ENCODE measurements at regions not wholly inside any gene's neighbourhood (a gene's known extent, or its start where the extent isn't known, plus 50 kb on each side); places are given as distances from the start of the nearest gene placed in this dataset.

- DNase-seq (ENCODE audit: extremely low read depth, low read depth), result no peak
- no peak for TF ChIP-seq CTCF (IDR thresholded peaks at IDR 0.05; ENCODE audit: low read depth, low read length)
Measured at GRCh38 chr7:9863545-9863944, 1110.1 kb upstream of the PHF14 start.

- no peak for TF ChIP-seq CTCF (IDR thresholded peaks at IDR 0.05; ENCODE audit: low read depth, low read length)
- DNase-seq (ENCODE audit: extremely low read depth, low read depth), result no peak
Measured at GRCh38 chr7:9869151-9869550, 1104.5 kb upstream of the PHF14 start.

- TF ChIP-seq CTCF (IDR thresholded peaks at IDR 0.05; ENCODE audit: low read depth, low read length), result no peak
- DNase-seq (ENCODE audit: extremely low read depth, low read depth), result no peak
Measured at GRCh38 chr7:9869566-9869965, 1104.1 kb upstream of the PHF14 start.

GRCh38 chr7:9870674-9871073 lies 1103.0 kb upstream of the PHF14 start:
- no peak for DNase-seq (ENCODE audit: extremely low read depth, low read depth)
- no peak for TF ChIP-seq CTCF (IDR thresholded peaks at IDR 0.05; ENCODE audit: low read depth, low read length)

GRCh38 chr7:9874182-9874581 lies 1099.5 kb upstream of the PHF14 start:
- DNase-seq (ENCODE audit: extremely low read depth, low read depth), result no peak

GRCh38 chr7:9876053-9876452 lies 1097.6 kb upstream of the PHF14 start:
- no peak for DNase-seq (ENCODE audit: extremely low read depth, low read depth)
- no peak for TF ChIP-seq CTCF (IDR thresholded peaks at IDR 0.05; ENCODE audit: low read depth, low read length)

More at GRCh38 chr7:9874182-9874581, 1099.5 kb upstream of the PHF14 start:
- no peak for TF ChIP-seq CTCF (IDR thresholded peaks at IDR 0.05; ENCODE audit: low read depth, low read length)

- no peak for DNase-seq (ENCODE audit: extremely low read depth, low read depth)
- no peak for TF ChIP-seq CTCF (IDR thresholded peaks at IDR 0.05; ENCODE audit: low read depth, low read length)
Measured at GRCh38 chr7:9889554-9889953, 1084.1 kb upstream of the PHF14 start.
